ENCODE measurements at regions not wholly inside any gene's neighbourhood (a gene's known extent, or its start where the extent isn't known, plus 50 kb on each side); places are given as distances from the start of the nearest gene placed in this dataset.

DNA sequence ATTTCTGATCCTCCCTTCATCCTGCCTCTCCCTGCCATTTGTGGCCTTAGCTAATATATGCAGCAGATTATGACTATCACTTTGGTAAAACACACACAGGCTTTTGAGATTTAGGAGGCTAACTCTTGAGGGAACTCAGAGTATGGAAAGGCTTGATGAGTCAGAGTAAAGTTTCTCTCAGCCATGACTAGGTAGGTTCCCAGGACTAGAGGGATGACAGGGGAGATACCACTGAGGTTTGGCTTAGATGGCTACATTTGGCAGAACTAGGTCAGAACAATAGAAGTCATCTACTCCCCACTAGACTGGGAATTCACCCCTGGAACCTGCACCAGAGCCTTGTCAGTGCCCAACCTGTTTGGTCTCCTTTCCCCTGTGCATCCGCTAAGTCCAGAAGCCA lies 585.7 kb downstream of the TLL1 start:
- DNase-seq (ENCODE audit: low read depth) = peak; percentile 4
- TF ChIP-seq, protein P1, sequence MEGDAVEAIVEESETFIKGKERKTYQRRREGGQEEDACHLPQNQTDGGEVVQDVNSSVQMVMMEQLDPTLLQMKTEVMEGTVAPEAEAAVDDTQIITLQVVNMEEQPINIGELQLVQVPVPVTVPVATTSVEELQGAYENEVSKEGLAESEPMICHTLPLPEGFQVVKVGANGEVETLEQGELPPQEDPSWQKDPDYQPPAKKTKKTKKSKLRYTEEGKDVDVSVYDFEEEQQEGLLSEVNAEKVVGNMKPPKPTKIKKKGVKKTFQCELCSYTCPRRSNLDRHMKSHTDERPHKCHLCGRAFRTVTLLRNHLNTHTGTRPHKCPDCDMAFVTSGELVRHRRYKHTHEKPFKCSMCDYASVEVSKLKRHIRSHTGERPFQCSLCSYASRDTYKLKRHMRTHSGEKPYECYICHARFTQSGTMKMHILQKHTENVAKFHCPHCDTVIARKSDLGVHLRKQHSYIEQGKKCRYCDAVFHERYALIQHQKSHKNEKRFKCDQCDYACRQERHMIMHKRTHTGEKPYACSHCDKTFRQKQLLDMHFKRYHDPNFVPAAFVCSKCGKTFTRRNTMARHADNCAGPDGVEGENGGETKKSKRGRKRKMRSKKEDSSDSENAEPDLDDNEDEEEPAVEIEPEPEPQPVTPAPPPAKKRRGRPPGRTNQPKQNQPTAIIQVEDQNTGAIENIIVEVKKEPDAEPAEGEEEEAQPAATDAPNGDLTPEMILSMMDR (IDR thresholded peaks at IDR 0.05; ENCODE audit: insufficient read depth, low read depth, low read length, missing control alignments) = no peak
- H3K4me3 ChIP-seq (ENCODE audit: low read depth, low read length) = no peak overlapping the region

DNA sequence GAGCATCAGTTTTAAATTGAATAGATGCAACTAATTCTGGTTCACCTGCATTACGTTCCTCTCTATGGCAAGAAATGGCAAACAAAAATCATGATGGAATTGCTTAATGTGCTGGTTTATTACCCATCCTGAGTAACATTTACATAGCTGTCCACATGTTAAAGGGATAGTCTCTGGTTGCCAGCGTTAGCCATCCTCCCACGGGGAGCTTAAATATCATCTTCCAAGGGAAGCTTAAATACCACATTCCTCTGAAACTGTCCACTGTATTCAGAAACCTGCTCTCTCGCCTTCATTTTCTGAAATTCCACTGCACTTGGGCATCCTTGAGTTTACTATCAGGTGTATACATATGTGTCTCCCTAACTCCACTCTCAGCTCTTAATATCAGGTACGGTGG lies 586.6 kb downstream of the TLL1 start:
- H3K4me3 ChIP-seq (ENCODE audit: low read depth, low read length) = no peak overlapping the region
- no peak for DNase-seq (ENCODE audit: low read depth)

DNA sequence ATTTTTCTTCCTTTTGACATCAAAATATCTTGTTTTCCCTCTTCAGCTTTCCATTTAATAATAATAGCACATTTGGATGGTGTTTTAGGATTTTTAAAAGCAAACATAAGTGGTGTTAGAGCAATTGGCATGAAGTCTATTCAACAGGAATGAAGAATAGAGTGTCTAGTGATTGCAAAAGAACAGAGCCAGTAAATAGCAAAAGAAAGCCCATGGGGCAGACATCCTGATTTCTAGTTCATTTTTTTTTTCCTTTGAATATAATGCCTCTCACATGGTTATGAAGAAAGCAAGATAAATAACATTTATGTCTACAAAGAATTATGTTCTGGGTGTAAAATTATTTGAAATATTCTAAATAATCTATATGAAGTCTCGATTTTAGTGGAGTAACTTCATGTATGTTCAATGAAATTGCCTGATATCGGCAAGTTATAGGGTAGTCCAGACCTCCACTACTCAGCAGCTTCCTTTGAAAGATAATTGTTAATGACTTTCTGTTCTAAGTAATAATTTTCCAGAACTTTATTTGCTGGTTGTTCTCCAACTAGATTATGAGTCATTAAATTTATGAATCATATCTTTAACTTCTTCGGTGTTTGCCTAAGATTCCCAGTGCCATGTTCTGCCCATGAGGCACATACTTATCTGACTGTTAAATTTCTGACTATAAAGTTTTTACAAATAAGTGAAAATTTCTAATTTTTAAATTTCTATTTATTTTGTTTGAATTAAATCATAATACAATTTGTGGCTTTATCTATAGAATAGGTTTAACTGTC lies 587.9 kb downstream of the TLL1 start:
- DNase-seq (ENCODE audit: low read depth) = no peak
- no peak overlapping the region for H3K4me3 ChIP-seq (ENCODE audit: low read depth, low read length)
- TF ChIP-seq, protein P1 (IDR thresholded peaks at IDR 0.05; ENCODE audit: insufficient read depth, low read depth, low read length, missing control alignments) = no peak

More for the DNA sequence above, 586.6 kb downstream of the TLL1 start:
- TF ChIP-seq, protein P1 (IDR thresholded peaks at IDR 0.05; ENCODE audit: insufficient read depth, low read depth, low read length, missing control alignments) = no peak

DNA sequence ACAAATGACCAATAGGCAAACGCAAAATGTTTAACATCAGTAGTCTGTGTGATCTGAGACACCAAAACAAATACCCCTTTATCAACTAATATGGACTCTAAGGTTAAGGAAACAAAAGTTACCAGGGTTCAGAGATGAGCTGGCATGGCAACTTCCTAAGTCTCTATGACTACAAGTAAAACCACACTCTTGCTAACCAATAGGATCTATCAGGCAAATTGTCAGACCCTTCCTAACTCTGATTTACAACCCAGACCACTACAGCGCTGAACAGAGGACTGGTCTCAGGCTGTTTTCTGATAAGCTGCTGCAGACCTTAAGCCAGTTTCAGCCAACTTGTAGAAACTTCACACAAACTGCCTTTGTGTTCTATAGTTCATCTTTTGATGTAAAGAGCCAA lies 608.0 kb downstream of the TLL1 start:
- H3K4me3 ChIP-seq (ENCODE audit: low read depth, low read length) = no peak overlapping the region
- peak; percentile 19 for DNase-seq (ENCODE audit: low read depth)
- TF ChIP-seq, protein P1 (IDR thresholded peaks at IDR 0.05; ENCODE audit: insufficient read depth, low read depth, low read length, missing control alignments) = no peak

DNA sequence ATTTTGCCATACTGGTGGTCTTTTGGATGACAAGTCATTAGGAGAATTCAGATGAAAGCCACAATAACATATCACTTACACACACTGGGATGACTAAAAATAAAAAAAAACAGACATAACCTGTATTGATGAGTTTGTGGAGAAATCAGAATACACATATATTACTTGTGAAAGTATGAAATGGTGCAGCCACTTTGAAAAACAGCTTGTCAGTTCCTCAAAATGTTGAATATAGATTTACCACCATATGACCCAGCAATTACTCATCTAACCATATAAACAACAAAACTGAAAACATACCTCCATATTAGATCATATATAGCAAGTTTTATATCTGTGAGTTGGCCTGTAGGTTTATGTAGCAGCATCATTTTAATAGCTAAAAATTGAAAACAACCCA lies 608.7 kb downstream of the TLL1 start:
- TF ChIP-seq, protein P1 (IDR thresholded peaks at IDR 0.05; ENCODE audit: insufficient read depth, low read depth, low read length, missing control alignments) = no peak
- DNase-seq (ENCODE audit: low read depth) = peak; percentile 34
- no peak overlapping the region for H3K4me3 ChIP-seq (ENCODE audit: low read depth, low read length)

DNA sequence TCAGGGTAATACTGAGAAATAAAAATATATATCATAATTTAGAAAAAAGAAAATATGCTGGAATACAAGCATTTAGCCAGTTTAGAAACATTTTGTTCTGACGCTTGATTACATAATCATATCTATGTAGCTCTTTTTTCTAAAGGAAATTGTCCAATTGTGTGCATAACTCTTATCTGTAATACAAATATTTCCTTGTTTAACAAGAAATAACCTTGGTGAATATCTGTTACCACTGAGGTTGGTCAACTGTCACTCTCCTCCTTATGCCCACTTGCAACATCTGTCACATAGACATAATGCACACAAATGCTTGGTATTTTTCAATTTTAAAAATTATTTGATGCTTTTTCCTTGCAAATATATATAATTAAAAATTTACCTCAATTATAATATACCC lies 609.7 kb downstream of the TLL1 start:
- H3K4me3 ChIP-seq (ENCODE audit: low read depth, low read length) = no peak overlapping the region
- TF ChIP-seq, protein P1 (IDR thresholded peaks at IDR 0.05; ENCODE audit: insufficient read depth, low read depth, low read length, missing control alignments) = no peak

DNA sequence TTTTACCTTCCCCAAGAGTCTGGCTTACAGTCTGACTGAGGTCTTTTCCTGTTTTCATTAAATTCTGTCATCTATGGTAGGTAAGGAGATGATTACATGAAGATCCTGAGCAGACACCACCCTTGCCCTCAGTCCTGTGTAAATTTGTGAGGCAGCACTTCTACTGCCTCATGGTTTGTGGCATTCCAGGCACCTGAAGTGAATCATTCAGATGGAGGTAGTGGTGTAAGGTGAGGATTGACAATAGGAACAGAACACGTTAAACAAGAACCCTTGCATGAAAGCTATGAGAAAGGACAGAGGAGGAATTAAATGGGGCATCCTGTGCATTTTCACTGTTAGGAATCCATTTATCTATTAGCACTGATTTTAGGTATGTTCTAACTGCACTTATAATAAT lies 618.6 kb downstream of the TLL1 start:
- no peak overlapping the region for H3K4me3 ChIP-seq (ENCODE audit: low read depth, low read length)
- TF ChIP-seq, protein P1 (IDR thresholded peaks at IDR 0.05; ENCODE audit: insufficient read depth, low read depth, low read length, missing control alignments) = no peak
- no peak for DNase-seq (ENCODE audit: low read depth)

More for the DNA sequence above, 609.7 kb downstream of the TLL1 start:
- no peak for DNase-seq (ENCODE audit: low read depth)
